GM23248 (cell line): ENCODE measurements at regions not wholly inside any gene's neighbourhood (a gene's known extent, or its start where the extent isn't known, plus 50 kb on each side); places are given as distances from the start of the nearest gene placed in this dataset.

Experiments
- DNase-seq: peaks from one replicate; pipeline ENCODE4 v3.0.0-alpha.2; 2015
- H2AFZ ChIP-seq: fragments of 200-600 bp; sonication (generic); 2 replicates; pipeline ENCODE4 v1.6.1; 2016; ENCODE audit warnings: antibody characterized with exemption
- H3F3A ChIP-seq: fragments of 200-600 bp; sonication (generic); 2 replicates; pipeline ENCODE4 v1.6.1; 2016; ENCODE audit warnings: mild to moderate bottlenecking, antibody characterized with exemption, mixed run types; ENCODE audit not compliant: insufficient read depth
- H3K27ac ChIP-seq: fragments of 200-600 bp; sonication (generic); 2 replicates; pipeline ENCODE4 v1.5.1; 2016; ENCODE audit warnings: mild to moderate bottlenecking
- H3K27me3 ChIP-seq: fragments of 200-600 bp; sonication (generic); replicated peaks from 2 replicates; pipeline ENCODE4 v1.6.1; 2016; ENCODE audit warnings: mild to moderate bottlenecking; ENCODE audit not compliant: insufficient read depth
- H3K36me3 ChIP-seq: fragments of 200-600 bp; sonication (generic); 2 replicates; pipeline ENCODE4 v1.6.1; 2016; ENCODE audit warnings: low read depth, mild to moderate bottlenecking
- H3K4me1 ChIP-seq: fragments of 200-600 bp; sonication (generic); 2 replicates; pipeline ENCODE4 v1.6.1; 2016; ENCODE audit warnings: mild to moderate bottlenecking; ENCODE audit not compliant: insufficient read depth
- H3K4me2 ChIP-seq: fragments of 200-600 bp; sonication (generic); one replicate; pipeline ENCODE4 v1.6.1; 2016; ENCODE audit warnings: mild to moderate bottlenecking; ENCODE audit not compliant: unreplicated experiment
- H3K4me3 ChIP-seq: fragments of 200-600 bp; sonication (generic); 2 replicates; pipeline ENCODE4 v1.5.1; 2016; ENCODE audit warnings: mild to moderate bottlenecking
- H3K79me2 ChIP-seq: fragments of 200-600 bp; sonication (generic); 2 replicates; pipeline ENCODE4 v1.6.1; 2016; ENCODE audit warnings: mild to moderate bottlenecking; ENCODE audit not compliant: insufficient read depth
- H3K9ac ChIP-seq: fragments of 200-600 bp; sonication (generic); 2 replicates; pipeline ENCODE4 v1.6.1; 2016; ENCODE audit warnings: mild to moderate bottlenecking
- H3K9me2 ChIP-seq: fragments of 200-600 bp; sonication (generic); 2 replicates; pipeline ENCODE4 v1.6.1; 2016; ENCODE audit warnings: mixed run types, mild to moderate bottlenecking, moderate library complexity; ENCODE audit not compliant: insufficient read depth
- H3K9me3 ChIP-seq: fragments of 200-600 bp; sonication (generic); one replicate; pipeline ENCODE4 v1.6.1; 2017; ENCODE audit warnings: low read depth
- H4K20me1 ChIP-seq: fragments of 200-600 bp; sonication (generic); 2 replicates; pipeline ENCODE4 v1.6.0; 2016; ENCODE audit not compliant: insufficient read depth
- EZH2 ChIP-seq: fragments of 200-600 bp; sonication (generic); IDR thresholded peaks from 2 replicates; pipeline ENCODE4 v1.6.1; 2018; ENCODE audit warnings: antibody characterized with exemption, mild to moderate bottlenecking; ENCODE audit not compliant: insufficient read depth, poor library complexity, severe bottlenecking
- EZH2phosphoT487 ChIP-seq: fragments of 200-600 bp; sonication (generic); IDR thresholded peaks from 2 replicates; pipeline ENCODE4 v1.6.1; 2018; ENCODE audit warnings: antibody characterized with exemption, moderate library complexity, mild to moderate bottlenecking, low read depth; ENCODE audit not compliant: insufficient read depth
- WGBS, 2 experiments: methylation state at CpG; one replicate each; pipeline ENCODE4 v1.1.6; 2015 to 2017; ENCODE audit warnings: low lambda C conversion rate in 2 of 2, low coverage in 1 of 2; ENCODE audit errors: missing lambda C conversion rate in 2 of 2; 5-methylcytosine and 5-hydroxymethylcytosine counted together
- in situ Hi-C: fragments of 300-500 bp; cut with MboI; formaldehyde crosslinking; loops from 2 replicates; pipeline ENCODE4 v1.15.0; 2020

DNA sequence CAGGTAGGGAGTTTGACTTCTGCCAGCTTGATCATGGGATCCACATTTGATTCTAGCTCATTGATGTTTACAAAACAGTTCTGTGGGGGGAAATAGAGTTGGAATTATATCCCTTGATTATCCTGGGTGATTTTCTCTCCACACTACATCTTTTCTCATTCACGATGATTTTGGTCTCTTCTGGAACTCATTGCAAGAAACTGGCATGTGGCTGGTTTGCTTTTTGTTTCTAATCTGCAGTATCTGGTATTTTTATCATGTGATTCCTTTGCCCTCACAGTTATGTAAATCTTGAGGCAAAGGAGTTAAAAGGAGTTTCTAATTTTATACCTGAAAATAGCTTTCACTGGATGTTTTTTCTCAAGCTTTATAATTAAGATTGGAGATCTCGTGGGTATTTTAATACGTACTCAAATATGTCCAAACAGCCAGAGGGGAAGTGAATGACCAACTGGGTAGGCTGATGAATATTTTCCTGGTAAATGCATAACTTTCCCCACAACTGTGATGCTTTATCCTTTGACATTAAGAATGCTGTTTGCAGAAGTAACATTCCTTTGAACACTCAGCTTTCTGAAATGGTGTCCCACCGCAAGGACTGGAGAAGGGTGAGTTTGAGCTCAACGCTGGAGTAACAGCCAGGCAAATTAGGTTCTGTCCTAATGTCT, 502.9 kb upstream of the ZEB2 start:
- in situ Hi-C loops: no loop called here
- WGBS, 2 experiments: 29 to 32% methylated on average over 5 of the region's 5 CpGs
- peak overlapping the region; percentile 60 for H2AFZ ChIP-seq
- DNase-seq: peak; percentile 82
- peak overlapping the region; percentile 51 for H3K4me3 ChIP-seq
- H3K36me3 ChIP-seq: no peaks in the 10 kb centered on the region
- H3F3A ChIP-seq: peaks cover 19% of the 10 kb centered on the region
- H3K4me2 ChIP-seq: peak overlapping the region; percentile 45
- no peaks in the 10 kb centered on the region for H4K20me1 ChIP-seq
- peak overlapping the region; percentile 64 for H3K9ac ChIP-seq
- H3K9me3 ChIP-seq: no peaks in the 10 kb centered on the region
- no peaks in the 10 kb centered on the region for H3K27me3 ChIP-seq
- H3K79me2 ChIP-seq: no peaks in the 10 kb centered on the region
- no peaks in the 10 kb centered on the region for H3K9me2 ChIP-seq
- H3K4me1 ChIP-seq: peaks cover 25% of the 10 kb centered on the region
- peak overlapping the region; percentile 85 for H3K27ac ChIP-seq
- TF ChIP-seq EZH2phosphoT487: no peak
- TF ChIP-seq EZH2: no peak

DNA sequence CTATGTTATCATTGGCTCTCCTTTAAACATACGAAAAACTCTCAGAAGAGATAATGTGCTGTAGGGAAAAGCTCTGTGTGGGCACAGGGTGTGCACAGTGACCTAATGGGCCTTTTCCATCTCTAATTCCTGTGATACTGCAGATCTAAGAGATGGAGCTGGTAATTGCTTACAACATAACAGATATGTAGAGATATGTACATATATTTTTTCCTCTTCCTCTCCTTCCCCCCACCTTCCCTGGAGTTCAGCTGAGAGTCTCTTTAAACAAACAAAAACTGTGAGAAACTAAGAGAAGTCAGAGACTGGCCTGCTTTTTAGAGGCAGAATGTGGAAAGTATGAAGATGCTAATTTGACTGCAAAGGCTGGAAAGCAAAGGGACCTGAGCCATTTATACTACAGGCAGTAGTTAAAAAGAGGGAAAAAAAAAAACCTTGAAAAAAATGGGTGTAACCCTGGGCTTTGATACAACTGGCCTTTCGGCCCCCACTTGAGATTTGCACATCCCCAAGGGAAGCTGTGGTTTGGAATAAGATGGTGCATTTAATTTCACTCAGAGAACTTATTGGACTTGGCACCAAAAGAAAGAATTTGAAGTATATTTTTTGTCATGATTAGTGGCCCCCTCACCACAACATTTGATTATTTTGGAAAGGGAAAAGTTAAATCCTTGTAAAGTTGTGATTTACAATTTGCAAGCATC, 502.2 kb upstream of the ZEB2 start:
- peak overlapping the region; percentile 45 for H3K4me2 ChIP-seq
- H3K4me1 ChIP-seq: peaks cover 24% of the 10 kb centered on the region
- in situ Hi-C loops: no loop called here
- H3K79me2 ChIP-seq: no peaks in the 10 kb centered on the region
- H3K27me3 ChIP-seq: no peaks in the 10 kb centered on the region
- peak overlapping the region; percentile 85 for H3K27ac ChIP-seq
- peaks cover 19% of the 10 kb centered on the region for H3F3A ChIP-seq
- H4K20me1 ChIP-seq: no peaks in the 10 kb centered on the region
- H3K9ac ChIP-seq: peak overlapping the region; percentile 64
- peak; percentile 16 for DNase-seq
- peak overlapping the region; percentile 60 for H2AFZ ChIP-seq
- H3K36me3 ChIP-seq: no peaks in the 10 kb centered on the region
- H3K9me3 ChIP-seq: no peaks in the 10 kb centered on the region
- H3K4me3 ChIP-seq: no peak overlapping the region
- no peaks in the 10 kb centered on the region for H3K9me2 ChIP-seq
- TF ChIP-seq EZH2phosphoT487 (no peak), EZH2 (no peak)
- WGBS, 2 experiments: 64 to 75% methylated on average over 2 of the region's 2 CpGs

DNA sequence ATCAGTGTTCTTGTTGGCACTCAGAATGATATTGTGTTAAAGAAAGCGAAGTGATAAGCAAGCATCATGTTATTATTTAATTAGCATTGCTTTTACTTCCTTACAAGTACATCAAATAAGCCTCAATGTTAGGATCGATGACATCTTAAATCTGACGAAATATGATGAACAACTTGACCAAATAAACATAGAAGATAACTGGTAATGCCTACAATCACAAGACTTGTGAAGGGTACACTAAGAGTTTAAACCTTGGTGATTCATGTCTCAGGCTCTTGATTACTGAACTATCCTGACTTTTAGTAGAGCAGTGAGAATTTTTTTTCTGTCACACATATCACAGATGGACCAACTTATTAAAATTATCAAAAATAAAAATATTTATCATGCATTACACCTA, 500.8 kb upstream of the ZEB2 start:
- Histone ChIP-seq H3K27me3 (no peaks in the 10 kb centered on the region), H3K9ac (no peak overlapping the region), H3K36me3 (no peaks in the 10 kb centered on the region), H4K20me1 (no peaks in the 10 kb centered on the region), H3F3A (peaks cover 19% of the 10 kb centered on the region), H2AFZ (no peak overlapping the region), H3K9me2 (no peaks in the 10 kb centered on the region), H3K79me2 (no peaks in the 10 kb centered on the region), H3K4me3 (no peak overlapping the region), H3K9me3 (no peaks in the 10 kb centered on the region), H3K4me2 (no peak overlapping the region), H3K27ac (no peak overlapping the region), H3K4me1 (peaks cover 20% of the 10 kb centered on the region)
- TF ChIP-seq EZH2phosphoT487 (no peak), EZH2 (no peak)
- in situ Hi-C loops: no loop called here
- DNase-seq: peak; percentile 21
- 88 to 89% methylated on average over 3 of the region's 3 CpGs for WGBS, 2 experiments

DNA sequence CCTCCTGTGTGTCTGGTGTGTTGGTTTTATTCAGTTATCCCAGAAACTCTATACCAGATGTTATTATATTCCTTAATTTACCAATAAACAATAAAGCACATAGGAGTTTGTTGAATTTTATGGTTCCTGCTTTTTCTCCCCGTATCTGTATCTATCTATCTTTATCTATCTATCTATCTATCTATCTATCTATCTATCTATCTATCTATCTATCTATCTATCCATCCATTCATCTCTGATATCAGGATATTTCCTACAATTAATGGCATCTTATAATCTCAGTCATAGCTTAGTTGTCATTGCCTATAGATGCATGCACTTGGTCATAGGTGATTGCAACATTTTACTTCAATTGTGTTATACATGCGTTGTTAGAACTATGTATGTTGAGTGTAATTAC, 500.2 kb upstream of the ZEB2 start:
- no peaks in the 10 kb centered on the region for H3K79me2 ChIP-seq
- no peak overlapping the region for H2AFZ ChIP-seq
- no peaks in the 10 kb centered on the region for H3K9me3 ChIP-seq
- peaks cover 19% of the 10 kb centered on the region for H3F3A ChIP-seq
- no peaks in the 10 kb centered on the region for H3K9me2 ChIP-seq
- H3K27me3 ChIP-seq: no peaks in the 10 kb centered on the region
- H3K9ac ChIP-seq: no peak overlapping the region
- no peak for DNase-seq
- no peaks in the 10 kb centered on the region for H4K20me1 ChIP-seq
- H3K4me2 ChIP-seq: no peak overlapping the region
- in situ Hi-C loops: no loop called here
- peaks cover 20% of the 10 kb centered on the region for H3K4me1 ChIP-seq
- WGBS, 2 experiments: 95 to 98% methylated on average over 2 of the region's 2 CpGs
- no peak for TF ChIP-seq EZH2
- no peak for TF ChIP-seq EZH2phosphoT487
- H3K36me3 ChIP-seq: no peaks in the 10 kb centered on the region
- no peak overlapping the region for H3K4me3 ChIP-seq
- H3K27ac ChIP-seq: no peak overlapping the region
